SK-N-SH (cell line): ENCODE measurements at regions not wholly inside any gene's neighbourhood (a gene's known extent, or its start where the extent isn't known, plus 50 kb on each side); places are given as distances from the start of the nearest gene placed in this dataset.

ENCODE experiments used
- CTCF ChIA-PET: fragments of 300-600, 350-600 bp; formaldehyde crosslinking; extraction: SDS; loops from one replicate; lab custom pipeline; 2021; lab: Yijun Ruan, JAX
- POLR2A ChIA-PET: fragments of 350-600 bp; sonication (Branson Sonifier 250); formaldehyde crosslinking; extraction: SDS; loops from one replicate; lab custom pipeline; 2020; ENCODE audit warnings: antibody characterized with exemption, inconsistent platforms; lab: Yijun Ruan, JAX
- DNase-seq: peaks from one replicate; pipeline ENCODE4 v3.0.0; 2012
- H2AFZ ChIP-seq: fragments of 200-600 bp; sonication (generic); 2 replicates; pipeline ENCODE4 v1.8.1; 2016; ENCODE audit warnings: antibody characterized with exemption, mild to moderate bottlenecking, low read depth
- H3F3A ChIP-seq: fragments of 200-600 bp; sonication (generic); replicated peaks from 2 replicates; pipeline ENCODE3; 2016; ENCODE audit warnings: antibody characterized with exemption, mild to moderate bottlenecking; ENCODE audit not compliant: insufficient read depth
- H3K27ac ChIP-seq, 2 experiments: fragments of 200-500 bp in 1 of 2; fragments of 200-600 bp in 1 of 2; sonication (Bioruptor generic) in 1 of 2; sonication (generic), shearing (Covaris generic) in 1 of 2; 2 replicates each; pipeline versions ENCODE4 v1.5.1 to v1.6.1; 2014 to 2016; ENCODE audit warnings: low read depth in 2 of 2, inconsistent platforms in 1 of 2, low read length in 1 of 2, mild to moderate bottlenecking in 1 of 2, mixed read lengths in 1 of 2
- H3K27me3 ChIP-seq: fragments of 200-600 bp; sonication (generic), shearing (Covaris generic); 2 replicates; pipeline ENCODE4 v1.6.1; 2016; ENCODE audit warnings: mixed run types; ENCODE audit not compliant: insufficient read depth
- H3K36me3 ChIP-seq, 2 experiments: fragments of 200-500 bp in 1 of 2; fragments of 200-600 bp in 1 of 2; sonication (Bioruptor generic) in 1 of 2; sonication (generic) in 1 of 2; replicated peaks in 1 of 2; 2 replicates each; pipeline versions ENCODE3 to v1.5.1; 2014 to 2016; ENCODE audit warnings: low read length in 1 of 2, mild to moderate bottlenecking in 1 of 2; ENCODE audit not compliant: insufficient read depth in 2 of 2, control insufficient read depth in 1 of 2
- H3K4me1 ChIP-seq, 2 experiments: fragments of 200-500 bp in 1 of 2; fragments of 200-600 bp in 1 of 2; sonication (Bioruptor generic) in 1 of 2; sonication (generic), shearing (Covaris generic) in 1 of 2; 2 replicates each; pipeline versions ENCODE4 v1.5.1 to v1.6.1; 2014 to 2016; ENCODE audit warnings: low read depth in 1 of 2, low read length in 1 of 2, mixed run types in 1 of 2; ENCODE audit not compliant: insufficient read depth in 2 of 2, control insufficient read depth in 1 of 2
- H3K4me2 ChIP-seq: fragments of 200-600 bp; sonication (generic), shearing (Covaris generic); 2 replicates; pipeline ENCODE4 v1.6.1; 2017; ENCODE audit warnings: mixed run types
- H3K4me3 ChIP-seq, 2 experiments: fragments of 200-500 bp in 1 of 2; fragments of 200-600 bp in 1 of 2; sonication (Bioruptor generic) in 1 of 2; sonication (generic), shearing (Covaris generic) in 1 of 2; 2 replicates each; pipeline versions ENCODE4 v1.5.1 to v1.8.1; 2014 to 2016; ENCODE audit warnings: low read depth in 2 of 2, inconsistent platforms in 1 of 2, low read length in 1 of 2, mild to moderate bottlenecking in 1 of 2, mixed read lengths in 1 of 2, moderate library complexity in 1 of 2
- H3K79me2 ChIP-seq: fragments of 200-600 bp; sonication (generic); 2 replicates; pipeline ENCODE4 v1.8.1; 2017; ENCODE audit warnings: mild to moderate bottlenecking; ENCODE audit not compliant: insufficient read depth
- H3K9ac ChIP-seq: fragments of 200-600 bp; sonication (generic); 2 replicates; pipeline ENCODE4 v1.6.1; 2017; ENCODE audit warnings: mixed run types
- H3K9me2 ChIP-seq: fragments of 200-600 bp; sonication (generic); 2 replicates; pipeline ENCODE4 v1.6.1; 2017; ENCODE audit warnings: mixed run types
- H3K9me3 ChIP-seq: fragments of 200-600 bp; sonication (generic); 2 replicates; pipeline ENCODE4 v1.6.1; 2017; ENCODE audit warnings: mixed run types, mild to moderate bottlenecking, moderate library complexity
- H4K20me1 ChIP-seq: fragments of 200-600 bp; sonication (generic); 2 replicates; pipeline ENCODE4 v1.6.1; 2017; ENCODE audit warnings: mild to moderate bottlenecking, mixed run types; ENCODE audit not compliant: insufficient read depth
- CTCF ChIP-seq: fragments of 200-600 bp; sonication (generic); IDR thresholded peaks from 2 replicates; pipeline ENCODE4 v1.6.1; 2017; ENCODE audit warnings: antibody characterized with exemption, mild to moderate bottlenecking, moderate library complexity
- ELF1 ChIP-seq: IDR thresholded peaks from 2 replicates; pipeline ENCODE4 v1.4.0; 2012
- EP300 ChIP-seq, 2 experiments: IDR thresholded peaks; 2 replicates each; pipeline versions ENCODE4 v1.4.0 to v1.6.1; 2012; ENCODE audit warnings: borderline replicate concordance in 1 of 2, low read depth in 1 of 2, low read length in 1 of 2
- FOXM1 ChIP-seq: IDR thresholded peaks from 2 replicates; pipeline ENCODE4 v1.4.0; 2012; ENCODE audit warnings: low read depth, mild to moderate bottlenecking
- GABPA ChIP-seq: IDR thresholded peaks from 2 replicates; pipeline ENCODE4 v1.4.0; 2012; ENCODE audit warnings: low read depth, mild to moderate bottlenecking
- GATA2 ChIP-seq: sonication (generic); formaldehyde crosslinking; IDR thresholded peaks from 2 replicates; pipeline ENCODE4 v1.5.0; 2020; ENCODE audit warnings: mild to moderate bottlenecking, missing genetic modification reagents
- MAX ChIP-seq: IDR thresholded peaks from 2 replicates; pipeline ENCODE4 v1.4.0; 2012; ENCODE audit warnings: low read depth
- MEF2A ChIP-seq: IDR thresholded peaks from 2 replicates; pipeline ENCODE4 v1.4.0; 2012; ENCODE audit warnings: low read depth, borderline replicate concordance
- MXI1 ChIP-seq: IDR thresholded peaks from 2 replicates; pipeline ENCODE4 v1.6.1; 2012; ENCODE audit warnings: mild to moderate bottlenecking, low read depth, low read length, improper control_type of control experiment
- NFIC ChIP-seq: IDR thresholded peaks from 2 replicates; pipeline ENCODE4 v1.4.0; 2012; ENCODE audit warnings: borderline replicate concordance
- NRF1 ChIP-seq: IDR thresholded peaks from 2 replicates; pipeline ENCODE4 v1.6.1; 2012; ENCODE audit warnings: low read depth, mild to moderate bottlenecking, low read length
- POLR2AphosphoS5 ChIP-seq: IDR thresholded peaks from 2 replicates; pipeline ENCODE4 v1.6.1; 2012; ENCODE audit warnings: low read depth, low read length
- RAD21 ChIP-seq: IDR thresholded peaks from 2 replicates; pipeline ENCODE4 v1.6.1; 2012; ENCODE audit warnings: mild to moderate bottlenecking, low read length
- RCOR1 ChIP-seq: fragments of 150-350 bp; IDR thresholded peaks from 2 replicates; pipeline ENCODE4 v1.6.1; 2017; ENCODE audit warnings: antibody characterized with exemption, low read length
- RFX5 ChIP-seq: IDR thresholded peaks from 2 replicates; pipeline ENCODE4 v1.6.1; 2012; ENCODE audit warnings: mild to moderate bottlenecking, improper control_type of control experiment, low read length
- RXRA ChIP-seq: IDR thresholded peaks from 2 replicates; pipeline ENCODE4 v1.4.0; 2012; ENCODE audit warnings: low read depth, mild to moderate bottlenecking, borderline replicate concordance
- SIN3A ChIP-seq: IDR thresholded peaks from 2 replicates; pipeline ENCODE4 v1.6.1; 2012; ENCODE audit warnings: low read depth, mild to moderate bottlenecking, low read length, moderate library complexity, borderline replicate concordance
- SMC3 ChIP-seq: IDR thresholded peaks from 2 replicates; pipeline ENCODE4 v1.6.1; 2012; ENCODE audit warnings: low read depth, low read length, improper control_type of control experiment
- TAF1 ChIP-seq: IDR thresholded peaks from 2 replicates; pipeline ENCODE4 v1.6.1; 2012; ENCODE audit warnings: low read depth, mild to moderate bottlenecking, low read length, moderate library complexity, borderline replicate concordance
- TCF12 ChIP-seq: IDR thresholded peaks from 2 replicates; pipeline ENCODE4 v1.4.0; 2012
- TEAD4 ChIP-seq: IDR thresholded peaks from 2 replicates; pipeline ENCODE4 v1.4.0; 2012; ENCODE audit warnings: mild to moderate bottlenecking, borderline replicate concordance; ENCODE audit not compliant: insufficient read depth
- USF1 ChIP-seq: IDR thresholded peaks from 2 replicates; pipeline ENCODE4 v1.4.0; 2012; ENCODE audit warnings: low read depth, borderline replicate concordance
- USF2 ChIP-seq: fragments of 150-350 bp; IDR thresholded peaks from 2 replicates; pipeline ENCODE4 v1.6.1; 2017; ENCODE audit warnings: antibody characterized with exemption, low read length, low read depth, borderline replicate concordance
- YY1 ChIP-seq: IDR thresholded peaks from 2 replicates; pipeline ENCODE4 v1.4.0; 2012; ENCODE audit warnings: low read depth, mild to moderate bottlenecking
- WGBS: methylation state at CpG from one replicate; pipeline ENCODE4 v1.1.6; 2017; ENCODE audit warnings: low lambda C conversion rate; 5-methylcytosine and 5-hydroxymethylcytosine counted together

- no peak overlapping the region for H3K4me3 ChIP-seq
- ChIA-PET POLR2A (no interaction called here), CTCF (interaction anchor here (1.0 kb wide), 1 partner anchor 633 kb away, joined by 5 read pairs; no protein-coding TSS in a partner anchor)
- H2AFZ ChIP-seq: no peak overlapping the region
- H3K36me3 ChIP-seq: no peaks in the 10 kb centered on the region
- no peaks in the 10 kb centered on the region for H3F3A ChIP-seq
- H3K9me3 ChIP-seq: no peaks in the 10 kb centered on the region
- DNase-seq: no peak
- no peaks in the 10 kb centered on the region for H3K9me2 ChIP-seq
- TF ChIP-seq RAD21 (no peak), CTCF (no peak), GATA2 (CRISPR knock-in tag) (no peak), SIN3A (no peak), RFX5 (no peak), MAX (no peak), POLR2AphosphoS5 (no peak), RXRA (no peak), MXI1 (no peak), NFIC (no peak), FOXM1 (no peak), SMC3 (no peak), ELF1 (no peak)
- no peaks in the 10 kb centered on the region for H3K79me2 ChIP-seq
- H3K4me2 ChIP-seq: no peak overlapping the region
- WGBS: 59% methylated on average over 2 of the region's 2 CpGs
- H3K27ac ChIP-seq: no peak overlapping the region
- no peaks in the 10 kb centered on the region for H3K4me1 ChIP-seq
- no peak overlapping the region for H3K9ac ChIP-seq
- no peaks in the 10 kb centered on the region for H4K20me1 ChIP-seq
- no peaks in the 10 kb centered on the region for H3K27me3 ChIP-seq
These were observed 90.2 kb upstream of the CARD18 start for GRCh38 chr11:105229761-105230160.

- Histone ChIP-seq H3K9ac (no peak overlapping the region), H2AFZ (no peak overlapping the region), H3K27ac (no peak overlapping the region), H3K4me3 (no peak overlapping the region), H4K20me1 (no peaks in the 10 kb centered on the region), H3K36me3 (no peaks in the 10 kb centered on the region), H3K27me3 (no peaks in the 10 kb centered on the region), H3K4me2 (no peak overlapping the region), H3F3A (no peaks in the 10 kb centered on the region), H3K9me2 (no peaks in the 10 kb centered on the region), H3K9me3 (no peaks in the 10 kb centered on the region), H3K79me2 (no peaks in the 10 kb centered on the region), H3K4me1 (no peaks in the 10 kb centered on the region)
- ChIA-PET POLR2A (no interaction called here), CTCF (no interaction called here)
- WGBS: 50% methylated on average over 2 of the region's 2 CpGs
- DNase-seq: no peak
- TF ChIP-seq NRF1: no peak
- TF ChIP-seq CTCF: no peak
- no peak for TF ChIP-seq RCOR1
- TF ChIP-seq FOXM1: no peak
- no peak for TF ChIP-seq TEAD4
- no peak for TF ChIP-seq USF1
- no peak for TF ChIP-seq RXRA
- no peak for TF ChIP-seq USF2
- TF ChIP-seq TCF12: no peak
- TF ChIP-seq GABPA: no peak
- TF ChIP-seq SIN3A: no peak
- no peak for TF ChIP-seq YY1
- no peak for TF ChIP-seq MEF2A
- no peak for TF ChIP-seq NFIC
- no peak for TF ChIP-seq POLR2AphosphoS5
- no peak for TF ChIP-seq EP300 (IDR thresholded peaks at IDR 0.05; ENCODE audit: borderline replicate concordance in 1 of 2, low read depth in 1 of 2, low read length in 1 of 2)
- no peak for TF ChIP-seq ELF1
- no peak for TF ChIP-seq TAF1
These were observed 89.7 kb upstream of the CARD18 start for GRCh38 chr11:105229257-105229656.
